Transverse colon (tissue), 4 donors: ENCODE measurements at regions not wholly inside any gene's neighbourhood (a gene's known extent, or its start where the extent isn't known, plus 50 kb on each side); places are given as distances from the start of the nearest gene placed in this dataset.

ENCODE experiments used
- DNase-seq: peaks from one replicate; pipeline ENCODE4 v3.0.0-alpha.2; 2019
- H3K27ac ChIP-seq, 4 donors: fragments of 200-600 bp; sonication (generic); 2 replicates each; pipeline ENCODE4 v1.5.1; 2016 to 2018; ENCODE audit warnings: inconsistent platforms in 4 of 4
- H3K27me3 ChIP-seq: fragments of 200-600 bp; sonication (generic); 2 replicates; pipeline ENCODE4 v1.5.1; 2017; ENCODE audit warnings: inconsistent platforms
- H3K36me3 ChIP-seq, 4 donors: fragments of 200-600 bp; sonication (generic); 2 replicates each; pipeline ENCODE4 v1.5.1; 2017 to 2019; ENCODE audit warnings: inconsistent platforms in 4 of 4
- H3K4me1 ChIP-seq, 4 donors: fragments of 200-600 bp; sonication (generic); 2 replicates each; pipeline ENCODE4 v1.5.1; 2017 to 2020; ENCODE audit warnings: inconsistent platforms in 4 of 4
- H3K4me3 ChIP-seq, 4 donors: fragments of 200-600 bp; sonication (generic); 1 replicate in 1 of 4; 2 replicates in 3 of 4; pipeline versions ENCODE4 v1.5.1 to v1.6.1; 2017 to 2019; ENCODE audit warnings: inconsistent platforms in 4 of 4
- H3K9me3 ChIP-seq, 2 donors: fragments of 200-600 bp; sonication (generic); 2 replicates each; pipeline ENCODE4 v1.5.1; 2017 to 2019; ENCODE audit warnings: inconsistent platforms in 2 of 2
- EP300 ChIP-seq: sonication (generic); formaldehyde crosslinking; IDR thresholded peaks from one replicate; pipeline ENCODE4 v1.6.1; 2017; ENCODE audit warnings: antibody characterized with exemption, low read depth
- POLR2A ChIP-seq: fragments of 450-650 bp; IDR thresholded peaks from one replicate; pipeline ENCODE4 v1.6.1; 2016; ENCODE audit warnings: antibody characterized with exemption, mild to moderate bottlenecking, moderate library complexity
- POLR2AphosphoS5 ChIP-seq, 3 donors: sonication (generic); formaldehyde crosslinking; IDR thresholded peaks; one replicate each; pipeline ENCODE4 v1.6.1; 2016; ENCODE audit warnings: antibody characterized with exemption in 3 of 3
- WGBS, 2 donors: methylation state at CpG; one replicate each; pipeline ENCODE4 v1.1.5; 2018; ENCODE audit warnings: low coverage in 1 of 2; 5-methylcytosine and 5-hydroxymethylcytosine counted together
- in situ Hi-C, 4 donors: fragments of 200-750 bp; cut with MboI; loops; one replicate each; pipeline versions ENCODE4 v1.15.0 to v1.15.1; 2017; ENCODE audit warnings: low sequenced_read_pairs in 3 of 4, low pct_ligation_motif_present in 1 of 4, low pct_unique_long_range_greater_than_20kb in 1 of 4
- intact Hi-C: fragments of 100-400 bp; cut with DNase I; formaldehyde crosslinking; loops from one replicate; pipeline ENCODE4 v1.15.1; 2023; ENCODE audit warnings: low total_unique reads
- TF ChIP-seq, protein P1 (sequence below), 5 experiments: fragments of 200-600 bp in 3 of 5; fragments of 450-650 bp in 2 of 5; sonication (generic) in 3 of 5; IDR thresholded peaks; 1 replicate in 2 of 5; 2 replicates in 3 of 5; pipeline ENCODE4 v1.5.1; 2016 to 2017; ENCODE audit warnings: antibody characterized with exemption in 5 of 5, inconsistent platforms in 3 of 5, mild to moderate bottlenecking in 2 of 5, moderate library complexity in 1 of 5

GRCh38 chr6:43978473-43979346, 148.5 kb downstream of the MRPL14 start:
- 86% methylated on average over 13 of the region's 13 CpGs; no CpG with 5 or more reads in 1 of the 2 donors for WGBS, 2 donors
- DNase-seq: no peak
- Histone ChIP-seq H3K27me3 (no peaks in the 10 kb centered on the region), H3K36me3 (no peaks in the 10 kb centered on the region), H3K9me3 (no peaks in the 10 kb centered on the region), H3K4me3 (no peak overlapping the region), H3K27ac (no peak overlapping the region), H3K4me1 (peaks cover 0 to 4% (median 0%) of the 10 kb centered on the region in 4 donors)
- intact Hi-C loops (no loop called here), in situ Hi-C loops (no loop called here)
- TF ChIP-seq POLR2A (no peak), EP300 (no peak), POLR2AphosphoS5 (IDR thresholded peaks at IDR 0.05) (no peak)
- TF ChIP-seq, protein P1, sequence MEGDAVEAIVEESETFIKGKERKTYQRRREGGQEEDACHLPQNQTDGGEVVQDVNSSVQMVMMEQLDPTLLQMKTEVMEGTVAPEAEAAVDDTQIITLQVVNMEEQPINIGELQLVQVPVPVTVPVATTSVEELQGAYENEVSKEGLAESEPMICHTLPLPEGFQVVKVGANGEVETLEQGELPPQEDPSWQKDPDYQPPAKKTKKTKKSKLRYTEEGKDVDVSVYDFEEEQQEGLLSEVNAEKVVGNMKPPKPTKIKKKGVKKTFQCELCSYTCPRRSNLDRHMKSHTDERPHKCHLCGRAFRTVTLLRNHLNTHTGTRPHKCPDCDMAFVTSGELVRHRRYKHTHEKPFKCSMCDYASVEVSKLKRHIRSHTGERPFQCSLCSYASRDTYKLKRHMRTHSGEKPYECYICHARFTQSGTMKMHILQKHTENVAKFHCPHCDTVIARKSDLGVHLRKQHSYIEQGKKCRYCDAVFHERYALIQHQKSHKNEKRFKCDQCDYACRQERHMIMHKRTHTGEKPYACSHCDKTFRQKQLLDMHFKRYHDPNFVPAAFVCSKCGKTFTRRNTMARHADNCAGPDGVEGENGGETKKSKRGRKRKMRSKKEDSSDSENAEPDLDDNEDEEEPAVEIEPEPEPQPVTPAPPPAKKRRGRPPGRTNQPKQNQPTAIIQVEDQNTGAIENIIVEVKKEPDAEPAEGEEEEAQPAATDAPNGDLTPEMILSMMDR (IDR thresholded peaks at IDR 0.05): no peak

DNA sequence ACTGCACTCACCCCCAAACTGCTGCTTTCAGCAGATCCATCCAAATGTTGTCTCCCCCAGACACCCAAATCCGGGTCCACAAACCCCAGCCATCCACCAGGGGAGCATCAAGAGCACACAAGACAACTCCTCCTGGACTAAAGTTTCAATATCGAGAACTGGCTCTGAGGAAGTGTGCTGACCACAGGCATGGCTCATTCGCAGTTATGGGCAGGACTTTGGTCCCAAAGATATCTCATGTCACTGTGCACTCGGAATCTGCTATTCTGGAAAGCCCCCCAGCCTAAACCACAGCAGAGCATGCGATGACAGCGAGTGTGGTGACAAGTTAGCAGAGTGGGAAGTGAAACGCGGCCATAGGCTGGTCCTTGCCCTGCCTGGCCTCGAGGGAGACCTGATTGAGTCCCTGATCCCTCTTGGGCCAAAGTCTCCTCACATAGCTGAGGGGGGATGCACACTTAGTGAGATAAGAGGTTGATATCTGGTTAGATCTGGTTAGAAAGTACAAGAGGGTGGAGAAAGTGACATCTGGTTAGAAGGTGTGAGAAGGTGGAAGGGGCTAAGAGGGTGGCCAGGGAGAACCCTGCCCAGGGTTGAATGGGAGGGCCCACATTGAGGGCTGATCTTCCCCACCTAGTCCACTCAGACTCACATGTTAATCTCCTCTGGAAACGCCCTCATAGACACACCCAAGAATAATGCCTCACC, 149.7 kb downstream of the MRPL14 start:
- WGBS, 2 donors: 57 to 93% methylated on average over 2 to 10 of the region's 10 CpGs
- DNase-seq: no peak
- H3K4me3 ChIP-seq: no peak overlapping the region
- intact Hi-C loops: no loop called here
- H3K27me3 ChIP-seq: no peaks in the 10 kb centered on the region
- H3K4me1 ChIP-seq: peaks cover 0 to 12% (median 0%) of the 10 kb centered on the region in 4 donors
- TF ChIP-seq, protein P1 (IDR thresholded peaks at IDR 0.05): no peak
- TF ChIP-seq POLR2A: no peak
- TF ChIP-seq EP300: no peak
- no peak for TF ChIP-seq POLR2AphosphoS5 (IDR thresholded peaks at IDR 0.05)
- in situ Hi-C loops: no loop called here
- no peaks in the 10 kb centered on the region for H3K36me3 ChIP-seq
- no peaks in the 10 kb centered on the region for H3K9me3 ChIP-seq
- no peak overlapping the region for H3K27ac ChIP-seq

DNA sequence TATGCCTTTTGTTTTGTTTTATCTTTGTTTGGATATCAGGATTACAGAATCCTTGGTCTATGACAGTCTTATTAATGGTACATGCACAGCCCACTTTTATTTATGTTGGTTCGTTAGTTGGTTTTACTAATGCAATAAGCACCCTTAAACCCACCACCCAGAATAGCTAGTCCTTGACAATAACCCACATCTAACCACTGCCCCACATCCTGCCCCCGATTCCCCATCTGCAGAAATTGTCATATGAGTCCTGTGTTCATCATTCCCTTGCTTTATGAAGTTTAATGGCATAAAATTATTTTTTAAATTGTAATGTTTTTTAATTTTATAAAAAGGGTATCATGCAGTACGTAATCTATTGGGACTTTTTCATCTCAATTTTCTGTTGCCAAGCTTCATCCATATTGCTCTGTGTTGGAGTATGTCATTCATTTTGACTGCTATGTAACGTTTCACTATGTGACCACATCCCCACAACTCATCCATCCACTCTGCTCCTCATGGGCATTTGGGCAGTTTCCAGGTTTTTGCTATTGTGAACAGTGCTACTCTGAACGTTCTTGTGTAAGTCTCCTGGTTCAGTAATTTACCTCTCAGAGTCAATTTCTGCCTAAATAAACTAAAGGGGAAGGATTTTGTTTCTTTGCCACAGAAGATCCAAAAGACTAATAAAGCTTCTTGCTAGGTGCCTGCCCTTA, 150.4 kb downstream of the MRPL14 start:
- H3K27ac ChIP-seq: no peak overlapping the region
- no peak overlapping the region for H3K4me3 ChIP-seq
- in situ Hi-C loops (no loop called here), intact Hi-C loops (no loop called here)
- no peak for DNase-seq
- TF ChIP-seq, protein P1 (IDR thresholded peaks at IDR 0.05): no peak
- no peak for TF ChIP-seq EP300
- TF ChIP-seq POLR2AphosphoS5 (IDR thresholded peaks at IDR 0.05): no peak
- TF ChIP-seq POLR2A: no peak
- no peaks in the 10 kb centered on the region for H3K36me3 ChIP-seq
- WGBS, 2 donors: 65 to 84% methylated on average over 4 to 5 of the region's 5 CpGs
- peaks cover 0 to 19% (median under 1%) of the 10 kb centered on the region in 4 donors for H3K4me1 ChIP-seq
- no peaks in the 10 kb centered on the region for H3K9me3 ChIP-seq
- no peaks in the 10 kb centered on the region for H3K27me3 ChIP-seq

DNA sequence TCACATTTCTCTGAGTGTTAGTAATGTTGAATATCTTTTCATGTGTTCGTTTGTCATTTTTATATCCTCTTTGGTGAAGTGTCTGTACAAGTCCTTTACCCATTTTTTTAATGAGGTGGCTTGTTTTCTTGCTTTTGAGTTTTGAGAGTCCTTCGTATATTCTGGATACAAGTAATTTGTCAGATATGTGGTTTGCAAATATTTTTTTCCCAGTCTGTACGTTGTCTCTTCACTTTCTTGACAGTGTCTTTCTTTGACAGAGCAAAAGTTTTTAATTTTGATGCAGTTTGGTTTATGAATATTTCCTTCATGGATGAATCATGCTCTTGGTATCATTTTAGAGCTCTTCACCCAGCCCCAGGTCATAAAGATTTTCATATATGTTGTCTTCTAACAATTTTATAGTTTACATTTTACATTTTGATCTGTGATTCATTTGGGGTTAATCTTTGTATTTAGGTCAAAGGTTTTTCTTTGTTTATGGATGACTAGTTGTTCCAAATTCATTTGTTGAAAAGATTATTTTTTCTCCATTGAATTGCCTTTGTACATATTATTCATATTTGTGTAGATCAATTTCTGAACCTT, 152.5 kb downstream of the MRPL14 start:
- Histone ChIP-seq H3K27ac (no peak overlapping the region), H3K36me3 (no peaks in the 10 kb centered on the region), H3K4me3 (no peak overlapping the region), H3K9me3 (no peaks in the 10 kb centered on the region), H3K27me3 (no peaks in the 10 kb centered on the region), H3K4me1 (peaks cover 0 to 24% (median 4%) of the 10 kb centered on the region in 4 donors)
- TF ChIP-seq POLR2A: no peak
- no peak for TF ChIP-seq POLR2AphosphoS5 (IDR thresholded peaks at IDR 0.05)
- intact Hi-C loops: no loop called here
- 65 to 71% methylated on average over 3 of the region's 3 CpGs for WGBS, 2 donors
- in situ Hi-C loops: no loop called here
- no peak for DNase-seq
